ENCODE measurements at regions not wholly inside any gene's neighbourhood (a gene's known extent, or its start where the extent isn't known, plus 50 kb on each side); places are given as distances from the start of the nearest gene placed in this dataset.

- Mint-ChIP-seq H3K36me3 (ENCODE audit: low read depth) (no peaks in the 10 kb centered on the region), H3K4me3 (no peak overlapping the region), H3K9me3 (peaks cover 4% of the 10 kb centered on the region), H3K4me1 (ENCODE audit: low read depth) (no peaks in the 10 kb centered on the region), H3K27me3 (no peaks in the 10 kb centered on the region), H3K27ac (no peak overlapping the region)
- CTCF ChIA-PET = no interaction called here
- intact Hi-C loops (cut with micrococcal nuclease) = no loop called here
- ATAC-seq (no peak), DNase-seq (no peak)
- POLR2A ChIA-PET = no interaction called here
- TF ChIP-seq CTCF (IDR thresholded peaks at IDR 0.05) = no peak
These were observed 255.0 kb upstream of the RBFOX1 start for GRCh38 chr16:7077636-7078035.

GRCh38 chr16:7074715-7075114 is 257.9 kb upstream of the RBFOX1 start:
- intact Hi-C loops (cut with micrococcal nuclease) = no loop called here
- TF ChIP-seq CTCF (IDR thresholded peaks at IDR 0.05) = no peak
- H3K9me3 Mint-ChIP-seq = peaks cover 4% of the 10 kb centered on the region
- no peaks in the 10 kb centered on the region for H3K27me3 Mint-ChIP-seq
- CTCF ChIA-PET = no interaction called here
- ATAC-seq = no peak
- no peaks in the 10 kb centered on the region for H3K4me1 Mint-ChIP-seq (ENCODE audit: low read depth)
- POLR2A ChIA-PET = no interaction called here
- no peak for DNase-seq
- H3K36me3 Mint-ChIP-seq (ENCODE audit: low read depth) = no peaks in the 10 kb centered on the region
- H3K27ac Mint-ChIP-seq = no peak overlapping the region
- no peak overlapping the region for H3K4me3 Mint-ChIP-seq

DNA sequence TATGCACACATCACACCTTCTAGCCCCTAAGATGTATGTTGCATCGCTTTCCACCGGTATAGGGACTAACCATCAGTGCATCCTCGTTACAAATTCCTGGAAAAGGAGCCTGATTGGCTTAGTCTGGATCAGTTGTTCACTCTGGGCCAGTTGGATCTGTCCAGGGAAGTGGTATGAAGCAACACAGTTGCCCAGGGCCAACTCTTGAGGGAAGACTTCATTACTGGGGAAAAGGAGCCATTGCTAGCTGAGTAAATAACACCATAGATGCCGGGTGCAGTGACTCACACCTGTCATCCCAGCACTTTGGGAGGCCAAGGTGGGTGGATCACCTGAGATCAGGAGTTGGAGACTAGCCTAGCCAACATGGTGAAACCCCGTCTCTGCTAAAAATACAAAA is 275.2 kb upstream of the RBFOX1 start:
- DNase-seq (no peak), ATAC-seq (no peak)
- Mint-ChIP-seq H3K36me3 (ENCODE audit: low read depth) (no peaks in the 10 kb centered on the region), H3K27ac (no peak overlapping the region), H3K27me3 (no peaks in the 10 kb centered on the region), H3K9me3 (peaks cover 5% of the 10 kb centered on the region), H3K4me3 (no peak overlapping the region), H3K4me1 (ENCODE audit: low read depth) (no peaks in the 10 kb centered on the region)
- no peak for TF ChIP-seq CTCF (IDR thresholded peaks at IDR 0.05)
- POLR2A ChIA-PET = no interaction called here
- intact Hi-C loops (cut with micrococcal nuclease) = no loop called here
- CTCF ChIA-PET = no interaction called here

DNA sequence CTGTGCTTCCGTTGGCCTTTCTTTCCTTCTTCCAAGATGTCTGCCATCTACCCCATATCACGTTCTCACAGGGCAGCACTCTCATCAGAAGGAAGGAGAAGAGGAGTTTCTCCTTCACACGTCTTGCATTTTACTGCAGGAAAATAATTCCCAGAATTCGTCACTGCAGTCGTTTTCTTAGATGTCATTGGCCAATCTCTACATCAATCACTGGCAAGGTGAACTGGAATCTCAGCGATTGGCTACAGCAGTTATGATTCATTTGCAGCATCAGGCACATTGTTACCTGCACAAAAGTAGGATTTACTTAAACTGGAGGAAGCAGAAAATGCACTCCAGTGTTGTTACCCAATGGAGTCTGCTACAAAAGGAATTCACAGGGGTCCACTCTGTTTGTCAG is 277.2 kb upstream of the RBFOX1 start:
- Mint-ChIP-seq H3K27me3 (no peaks in the 10 kb centered on the region), H3K4me1 (ENCODE audit: low read depth) (no peaks in the 10 kb centered on the region), H3K4me3 (no peak overlapping the region), H3K36me3 (ENCODE audit: low read depth) (no peaks in the 10 kb centered on the region), H3K27ac (no peak overlapping the region), H3K9me3 (peaks cover 5% of the 10 kb centered on the region)
- ChIA-PET CTCF (no interaction called here), POLR2A (no interaction called here)
- intact Hi-C loops (cut with micrococcal nuclease) = no loop called here
- no peak for TF ChIP-seq CTCF (IDR thresholded peaks at IDR 0.05)
- ATAC-seq (no peak), DNase-seq (no peak)

GRCh38 chr16:7051591-7052349 is 280.9 kb upstream of the RBFOX1 start:
- ChIA-PET CTCF (no interaction called here), POLR2A (no interaction called here)
- Mint-ChIP-seq H3K27ac (no peak overlapping the region), H3K9me3 (peaks cover 8% of the 10 kb centered on the region), H3K27me3 (no peaks in the 10 kb centered on the region), H3K4me1 (ENCODE audit: low read depth) (no peaks in the 10 kb centered on the region), H3K36me3 (ENCODE audit: low read depth) (no peaks in the 10 kb centered on the region), H3K4me3 (no peak overlapping the region)
- intact Hi-C loops (cut with micrococcal nuclease) = no loop called here
- ATAC-seq = no peak
- no peak for TF ChIP-seq CTCF (IDR thresholded peaks at IDR 0.05)
- DNase-seq = no peak

Measured in activated CD8-positive, alpha-beta T cell treated with anti-CD3 and anti-CD28 coated beads for 36 hours (primary cell).